Astrocyte (in vitro differentiated cells and primary cell): ENCODE measurements at regions not wholly inside any gene's neighbourhood (a gene's known extent, or its start where the extent isn't known, plus 50 kb on each side); places are given as distances from the start of the nearest gene placed in this dataset.
A peak's percentile ranks its signal among the peaks of the same experiment; 100 is the strongest.

ENCODE experiments used
- DNase-seq: peaks from one replicate; pipeline ENCODE4 v3.0.0-alpha.2; 2010; ENCODE audit warnings: low read depth
- FAIRE-seq: peaks from 2 replicates; lab custom pipeline; 2011; peaks lifted over from hg19 to GRCh38; lab: Jason Lieb, UNC
- H2AFZ ChIP-seq: 2 replicates; pipeline ENCODE4 v1.6.0; 2012; ENCODE audit warnings: low read depth, low read length, inconsistent platforms
- H3K27ac ChIP-seq: 2 replicates; pipeline ENCODE4 v1.5.1; 2011; ENCODE audit warnings: low read depth, low read length, inconsistent platforms
- H3K27me3 ChIP-seq: 2 replicates; pipeline ENCODE4 v1.6.0; 2011; ENCODE audit warnings: low read length, inconsistent platforms; ENCODE audit not compliant: insufficient read depth
- H3K36me3 ChIP-seq: 2 replicates; pipeline ENCODE4 v1.5.1; 2011; ENCODE audit warnings: low read length, inconsistent platforms; ENCODE audit not compliant: insufficient read depth
- H3K4me1 ChIP-seq: 2 replicates; pipeline ENCODE4 v1.5.1; 2011; ENCODE audit warnings: low read length, inconsistent platforms; ENCODE audit not compliant: insufficient read depth
- H3K4me2 ChIP-seq: 2 replicates; pipeline ENCODE4 v1.6.0; 2012; ENCODE audit warnings: low read length, inconsistent platforms
- H3K4me3 ChIP-seq: 2 replicates; pipeline ENCODE4 v1.5.1; 2011; ENCODE audit warnings: low read depth, mild to moderate bottlenecking, low read length, inconsistent platforms; ENCODE audit not compliant: insufficient read depth
- H3K79me2 ChIP-seq: 2 replicates; pipeline ENCODE4 v1.6.0; 2012; ENCODE audit warnings: mild to moderate bottlenecking, low read length, inconsistent platforms; ENCODE audit not compliant: insufficient read depth
- H3K9ac ChIP-seq: 2 replicates; pipeline ENCODE4 v1.6.0; 2012; ENCODE audit warnings: mild to moderate bottlenecking, low read length, inconsistent platforms
- H3K9me3 ChIP-seq: 2 replicates; pipeline ENCODE4 v1.5.1; 2012; ENCODE audit warnings: low read depth, mild to moderate bottlenecking, low read length, inconsistent platforms; ENCODE audit not compliant: insufficient read depth
- H4K20me1 ChIP-seq: 2 replicates; pipeline ENCODE4 v1.6.0; 2012; ENCODE audit warnings: low read length, inconsistent platforms; ENCODE audit not compliant: insufficient read depth
- H3K27ac Mint-ChIP-seq: one replicate; pipeline ENCODE4 v1.8.0; 2021; ENCODE audit warnings: mild to moderate bottlenecking, mixed read lengths; ENCODE audit not compliant: unreplicated experiment
- H3K27me3 Mint-ChIP-seq: one replicate; pipeline ENCODE4 v1.8.0; 2021; ENCODE audit warnings: low read depth, mixed read lengths; ENCODE audit not compliant: unreplicated experiment
- H3K36me3 Mint-ChIP-seq: one replicate; pipeline ENCODE4 v1.8.0; 2021; ENCODE audit warnings: low read depth, mixed read lengths; ENCODE audit not compliant: unreplicated experiment
- H3K4me1 Mint-ChIP-seq: one replicate; pipeline ENCODE4 v1.8.0; 2021; ENCODE audit warnings: low read depth, mixed read lengths; ENCODE audit not compliant: unreplicated experiment
- H3K4me3 Mint-ChIP-seq: one replicate; pipeline ENCODE4 v1.8.0; 2021; ENCODE audit warnings: mild to moderate bottlenecking, moderate library complexity, mixed read lengths; ENCODE audit not compliant: unreplicated experiment
- H3K9me3 Mint-ChIP-seq: one replicate; pipeline ENCODE4 v1.8.0; 2021; ENCODE audit warnings: mild to moderate bottlenecking, mixed read lengths; ENCODE audit not compliant: unreplicated experiment
- CTCF ChIP-seq: IDR thresholded peaks from 2 replicates; pipeline ENCODE4 v1.5.1; 2011; ENCODE audit warnings: low read depth, mild to moderate bottlenecking, inconsistent platforms, low read length, moderate library complexity; ENCODE audit not compliant: insufficient read depth
- EZH2 ChIP-seq: IDR thresholded peaks from 2 replicates; pipeline ENCODE4 v1.6.1; 2012; ENCODE audit warnings: mild to moderate bottlenecking, low read length, inconsistent platforms; ENCODE audit not compliant: insufficient read depth

GRCh38 chr5:143546394-143546793, 142.9 kb upstream of the NR3C1 start:
- DNase-seq (no peak), FAIRE-seq (no peak)
- Histone ChIP-seq H3K4me1 (peaks cover 17% of the 10 kb centered on the region), H3K79me2 (no peaks in the 10 kb centered on the region), H3K4me3 (no peak overlapping the region), H2AFZ (no peak overlapping the region), H4K20me1 (no peaks in the 10 kb centered on the region), H3K9me3 (no peaks in the 10 kb centered on the region), H3K27me3 (no peaks in the 10 kb centered on the region), H3K4me2 (no peak overlapping the region), H3K36me3 (no peaks in the 10 kb centered on the region), H3K9ac (no peak overlapping the region), H3K27ac (no peak overlapping the region)
- peaks cover 19% of the 10 kb centered on the region for H3K4me1 Mint-ChIP-seq
- peaks cover 3% of the 10 kb centered on the region for H3K9me3 Mint-ChIP-seq
- TF ChIP-seq EZH2: no peak
- TF ChIP-seq CTCF: no peak
- H3K36me3 Mint-ChIP-seq: no peaks in the 10 kb centered on the region
- H3K27ac Mint-ChIP-seq: no peak overlapping the region
- no peak overlapping the region for H3K4me3 Mint-ChIP-seq
- H3K27me3 Mint-ChIP-seq: no peaks in the 10 kb centered on the region

- Histone ChIP-seq H3K4me1 (peaks cover 17% of the 10 kb centered on the region), H2AFZ (no peak overlapping the region), H3K9me3 (no peaks in the 10 kb centered on the region), H3K4me2 (no peak overlapping the region), H3K4me3 (no peak overlapping the region), H3K79me2 (no peaks in the 10 kb centered on the region), H3K36me3 (no peaks in the 10 kb centered on the region), H3K9ac (no peak overlapping the region), H3K27me3 (no peaks in the 10 kb centered on the region), H3K27ac (no peak overlapping the region), H4K20me1 (no peaks in the 10 kb centered on the region)
- peaks cover 3% of the 10 kb centered on the region for H3K9me3 Mint-ChIP-seq
- TF ChIP-seq CTCF (no peak), EZH2 (no peak)
- no peaks in the 10 kb centered on the region for H3K27me3 Mint-ChIP-seq
- H3K27ac Mint-ChIP-seq: no peak overlapping the region
- no peak overlapping the region for H3K4me3 Mint-ChIP-seq
- H3K36me3 Mint-ChIP-seq: no peaks in the 10 kb centered on the region
- no peak for FAIRE-seq
- no peak for DNase-seq
- H3K4me1 Mint-ChIP-seq: peaks cover 19% of the 10 kb centered on the region
Observed at GRCh38 chr5:143544606-143545005, 141.1 kb upstream of the NR3C1 start.

GRCh38 chr5:143543358-143544255, 140.1 kb upstream of the NR3C1 start:
- Histone ChIP-seq H3K36me3 (no peaks in the 10 kb centered on the region), H3K4me1 (peaks cover 17% of the 10 kb centered on the region), H2AFZ (no peak overlapping the region), H3K9ac (peak overlapping the region; percentile 58), H3K4me2 (peak overlapping the region; percentile 78), H4K20me1 (no peaks in the 10 kb centered on the region), H3K27ac (peak overlapping the region; percentile 79), H3K79me2 (no peaks in the 10 kb centered on the region), H3K9me3 (no peaks in the 10 kb centered on the region), H3K27me3 (no peaks in the 10 kb centered on the region), H3K4me3 (no peak overlapping the region)
- DNase-seq: peak; percentile 75
- H3K27me3 Mint-ChIP-seq: no peaks in the 10 kb centered on the region
- no peak overlapping the region for H3K4me3 Mint-ChIP-seq
- peaks cover 19% of the 10 kb centered on the region for H3K4me1 Mint-ChIP-seq
- peaks cover 6% of the 10 kb centered on the region for H3K9me3 Mint-ChIP-seq
- H3K27ac Mint-ChIP-seq: peak overlapping the region; percentile 92
- TF ChIP-seq EZH2 (no peak), CTCF (no peak)
- no peaks in the 10 kb centered on the region for H3K36me3 Mint-ChIP-seq
- peak; percentile 73 for FAIRE-seq
